Stimulated activated CD8-positive, alpha-beta memory T cell treated with anti-CD3 and anti-CD28 coated beads, Interleukin-15, amount 100 ng/mL, for 1 hour (primary cell): ENCODE measurements at regions not wholly inside any gene's neighbourhood (a gene's known extent, or its start where the extent isn't known, plus 50 kb on each side); places are given as distances from the start of the nearest gene placed in this dataset.
"Not testable (repeated sequence)": the region's sequence is repeated elsewhere in the genome, so short reads cannot be mapped to it uniquely, and the experiment has no call there.

Experiments used
- DNase-seq: peaks from one replicate; pipeline ENCODE4 v3.0.0-alpha.2; 2020; ENCODE audit warnings: low read depth

- no peak for DNase-seq
Observed at GRCh38 chr16:51538707-51539498, 387.8 kb upstream of the SALL1 start.

GRCh38 chr16:51535591-51535990 lies 384.5 kb upstream of the SALL1 start:
- no peak for DNase-seq

- DNase-seq, result no peak
Observed at GRCh38 chr16:51532551-51532950, 381.5 kb upstream of the SALL1 start.

- DNase-seq, result no peak
Observed at GRCh38 chr16:51531271-51531670, 380.2 kb upstream of the SALL1 start.

- DNase-seq, result no peak
Observed at GRCh38 chr16:51527349-51527748, 376.3 kb upstream of the SALL1 start.

GRCh38 chr16:51526621-51527020 lies 375.6 kb upstream of the SALL1 start:
- DNase-seq, result no peak

GRCh38 chr16:51524555-51525373 lies 373.7 kb upstream of the SALL1 start:
- DNase-seq, result no peak

- no peak for DNase-seq
Observed at GRCh38 chr16:51524070-51524469, 373.0 kb upstream of the SALL1 start.

GRCh38 chr16:51523400-51523799 lies 372.3 kb upstream of the SALL1 start:
- no peak for DNase-seq

- no peak for DNase-seq
Observed at GRCh38 chr16:51522902-51523301, 371.8 kb upstream of the SALL1 start.

GRCh38 chr16:51516960-51517359 lies 365.9 kb upstream of the SALL1 start:
- not testable (repeated sequence) for DNase-seq

GRCh38 chr16:51510416-51510815 lies 359.3 kb upstream of the SALL1 start:
- no peak for DNase-seq

GRCh38 chr16:51509336-51509735 lies 358.3 kb upstream of the SALL1 start:
- no peak for DNase-seq

- no peak for DNase-seq
Observed at GRCh38 chr16:51508490-51509212, 357.6 kb upstream of the SALL1 start.

- DNase-seq, result no peak
Observed at GRCh38 chr16:51507286-51507685, 356.2 kb upstream of the SALL1 start.

- DNase-seq, result no peak
Observed at GRCh38 chr16:51500306-51500705, 349.2 kb upstream of the SALL1 start.

GRCh38 chr16:51497541-51498211 lies 346.6 kb upstream of the SALL1 start:
- DNase-seq, result no peak

- DNase-seq, result no peak
Observed at GRCh38 chr16:51490866-51491265, 339.8 kb upstream of the SALL1 start.

- DNase-seq, result no peak
Observed at GRCh38 chr16:51487880-51488279, 336.8 kb upstream of the SALL1 start.

GRCh38 chr16:51474414-51475091 lies 323.5 kb upstream of the SALL1 start:
- DNase-seq, result no peak

GRCh38 chr16:51473091-51473490 lies 322.0 kb upstream of the SALL1 start:
- no peak for DNase-seq

GRCh38 chr16:51470492-51470891 lies 319.4 kb upstream of the SALL1 start:
- DNase-seq, result no peak
